ENCODE measurements at regions not wholly inside any gene's neighbourhood (a gene's known extent, or its start where the extent isn't known, plus 50 kb on each side); places are given as distances from the start of the nearest gene placed in this dataset.

DNA sequence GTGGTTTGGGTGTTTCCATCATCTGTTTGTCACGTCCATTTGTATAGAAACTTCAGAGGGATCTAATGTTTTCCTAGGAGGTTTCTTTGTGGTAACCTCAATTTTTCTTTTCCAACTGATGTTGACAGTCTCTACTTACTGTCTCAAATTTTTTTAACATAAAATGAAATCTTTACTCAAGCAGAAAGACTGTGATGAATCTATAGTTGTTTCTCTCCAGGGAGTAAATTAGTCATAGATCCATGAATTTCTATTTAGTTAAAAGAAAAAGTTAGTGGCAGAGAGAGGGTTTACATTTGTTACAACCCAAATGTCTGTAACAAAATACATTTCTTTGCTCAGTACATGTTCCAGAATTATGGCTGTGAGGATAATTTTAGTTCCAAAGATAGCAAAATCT lies 161.6 kb downstream of the DISP1 start:
- TF ChIP-seq RAD21 (IDR thresholded peaks at IDR 0.05; ENCODE audit: low read depth): no peak
- no peak for TF ChIP-seq EP300 (IDR thresholded peaks at IDR 0.05; ENCODE audit: borderline replicate concordance)
- TF ChIP-seq, protein P1, sequence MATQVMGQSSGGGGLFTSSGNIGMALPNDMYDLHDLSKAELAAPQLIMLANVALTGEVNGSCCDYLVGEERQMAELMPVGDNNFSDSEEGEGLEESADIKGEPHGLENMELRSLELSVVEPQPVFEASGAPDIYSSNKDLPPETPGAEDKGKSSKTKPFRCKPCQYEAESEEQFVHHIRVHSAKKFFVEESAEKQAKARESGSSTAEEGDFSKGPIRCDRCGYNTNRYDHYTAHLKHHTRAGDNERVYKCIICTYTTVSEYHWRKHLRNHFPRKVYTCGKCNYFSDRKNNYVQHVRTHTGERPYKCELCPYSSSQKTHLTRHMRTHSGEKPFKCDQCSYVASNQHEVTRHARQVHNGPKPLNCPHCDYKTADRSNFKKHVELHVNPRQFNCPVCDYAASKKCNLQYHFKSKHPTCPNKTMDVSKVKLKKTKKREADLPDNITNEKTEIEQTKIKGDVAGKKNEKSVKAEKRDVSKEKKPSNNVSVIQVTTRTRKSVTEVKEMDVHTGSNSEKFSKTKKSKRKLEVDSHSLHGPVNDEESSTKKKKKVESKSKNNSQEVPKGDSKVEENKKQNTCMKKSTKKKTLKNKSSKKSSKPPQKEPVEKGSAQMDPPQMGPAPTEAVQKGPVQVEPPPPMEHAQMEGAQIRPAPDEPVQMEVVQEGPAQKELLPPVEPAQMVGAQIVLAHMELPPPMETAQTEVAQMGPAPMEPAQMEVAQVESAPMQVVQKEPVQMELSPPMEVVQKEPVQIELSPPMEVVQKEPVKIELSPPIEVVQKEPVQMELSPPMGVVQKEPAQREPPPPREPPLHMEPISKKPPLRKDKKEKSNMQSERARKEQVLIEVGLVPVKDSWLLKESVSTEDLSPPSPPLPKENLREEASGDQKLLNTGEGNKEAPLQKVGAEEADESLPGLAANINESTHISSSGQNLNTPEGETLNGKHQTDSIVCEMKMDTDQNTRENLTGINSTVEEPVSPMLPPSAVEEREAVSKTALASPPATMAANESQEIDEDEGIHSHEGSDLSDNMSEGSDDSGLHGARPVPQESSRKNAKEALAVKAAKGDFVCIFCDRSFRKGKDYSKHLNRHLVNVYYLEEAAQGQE (IDR thresholded peaks at IDR 0.05; ENCODE audit: low read depth): no peak
- no peak for TF ChIP-seq ZBTB7A (IDR thresholded peaks at IDR 0.05; ENCODE audit: low read depth)
- TF ChIP-seq CREB1 (IDR thresholded peaks at IDR 0.05; ENCODE audit: low read depth): no peak
- TF ChIP-seq EGR1 (IDR thresholded peaks at IDR 0.05): no peak
- no peak for TF ChIP-seq TEAD4 (IDR thresholded peaks at IDR 0.05)
- no peak for TF ChIP-seq FOXM1 (IDR thresholded peaks at IDR 0.05; ENCODE audit: borderline replicate concordance, low read depth)
- TF ChIP-seq, protein P2, sequence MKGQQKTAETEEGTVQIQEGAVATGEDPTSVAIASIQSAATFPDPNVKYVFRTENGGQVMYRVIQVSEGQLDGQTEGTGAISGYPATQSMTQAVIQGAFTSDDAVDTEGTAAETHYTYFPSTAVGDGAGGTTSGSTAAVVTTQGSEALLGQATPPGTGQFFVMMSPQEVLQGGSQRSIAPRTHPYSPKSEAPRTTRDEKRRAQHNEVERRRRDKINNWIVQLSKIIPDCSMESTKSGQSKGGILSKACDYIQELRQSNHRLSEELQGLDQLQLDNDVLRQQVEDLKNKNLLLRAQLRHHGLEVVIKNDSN (IDR thresholded peaks at IDR 0.05): no peak
- TF ChIP-seq, protein P3, sequence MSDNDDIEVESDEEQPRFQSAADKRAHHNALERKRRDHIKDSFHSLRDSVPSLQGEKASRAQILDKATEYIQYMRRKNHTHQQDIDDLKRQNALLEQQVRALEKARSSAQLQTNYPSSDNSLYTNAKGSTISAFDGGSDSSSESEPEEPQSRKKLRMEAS (IDR thresholded peaks at IDR 0.05): no peak
